BLaER1 treated with 17β-estradiol and CSF1 and Interleukin-3, amounts not matched to agents 10 nM and 100 nM (cell line): ENCODE measurements at regions not wholly inside any gene's neighbourhood (a gene's known extent, or its start where the extent isn't known, plus 50 kb on each side); places are given as distances from the start of the nearest gene placed in this dataset.

Experiments used
- H3K27ac ChIP-seq, 11 experiments: shearing (Covaris generic); formaldehyde crosslinking; 2 replicates each; pipeline ENCODE4 v1.8.1; 2022
- H3K27me3 ChIP-seq, 11 experiments: shearing (Covaris generic); formaldehyde crosslinking; 2 replicates each; pipeline ENCODE4 v1.8.1; 2022
- H3K36me3 ChIP-seq, 11 experiments: shearing (Covaris generic); formaldehyde crosslinking; 2 replicates each; pipeline ENCODE4 v1.8.1; 2022
- H3K4me1 ChIP-seq, 10 experiments: shearing (Covaris generic); formaldehyde crosslinking; 2 replicates each; pipeline ENCODE4 v1.8.1; 2022
- H3K4me2 ChIP-seq, 11 experiments: shearing (Covaris generic); formaldehyde crosslinking; 2 replicates each; pipeline ENCODE4 v1.8.1; 2022
- H3K4me3 ChIP-seq, 10 experiments: shearing (Covaris generic); formaldehyde crosslinking; 2 replicates each; pipeline ENCODE4 v1.8.1; 2022
- H3K9ac ChIP-seq, 11 experiments: shearing (Covaris generic); formaldehyde crosslinking; 2 replicates each; pipeline ENCODE4 v1.8.1; 2022
- H3K9me3 ChIP-seq, 11 experiments: shearing (Covaris generic); formaldehyde crosslinking; replicated peaks in 1 of 11; 2 replicates each; pipeline ENCODE4 v1.8.1; 2022
- H4K20me1 ChIP-seq, 11 experiments: shearing (Covaris generic); formaldehyde crosslinking; 2 replicates each; pipeline ENCODE4 v1.8.1; 2022
- Cebpa-rat ChIP-seq, 11 experiments: shearing (Covaris generic); IDR thresholded peaks; 2 replicates each; pipeline ENCODE4 v1.8.1; 2022

GRCh38 chr5:155389498-155389897, 375.9 kb downstream of the KIF4B start:
- TF ChIP-seq Cebpa-rat (IDR thresholded peaks at IDR 0.05) = no peak
- no peak overlapping the region for H3K4me2 ChIP-seq
- H3K27ac ChIP-seq = no peak overlapping the region

DNA sequence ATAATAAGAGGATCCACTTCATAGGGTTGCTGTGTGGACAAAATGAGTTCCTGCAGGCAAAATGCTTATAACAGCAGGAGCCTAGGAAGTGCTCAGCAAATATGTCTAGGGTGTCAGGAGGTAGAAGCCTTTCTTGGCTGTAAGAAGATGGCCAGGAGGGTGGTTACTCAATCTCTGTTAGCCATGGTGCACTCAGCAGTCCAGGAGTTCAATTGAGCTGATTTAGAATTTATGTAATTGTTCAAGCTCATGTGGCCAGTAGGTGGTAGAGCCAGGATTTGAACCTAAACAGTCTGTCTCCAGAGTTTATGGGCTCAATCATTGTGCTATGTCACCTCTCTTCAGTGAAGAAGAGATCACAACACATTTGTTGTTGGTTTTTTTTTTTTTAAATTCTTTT, 381.2 kb downstream of the KIF4B start:
- no peaks in the 10 kb centered on the region for H3K4me1 ChIP-seq
- H3K9me3 ChIP-seq = no peaks in the 10 kb centered on the region
- no peak overlapping the region for H3K27ac ChIP-seq
- H3K36me3 ChIP-seq = no peaks in the 10 kb centered on the region
- H3K4me2 ChIP-seq = 0 out of 22 replicates have a peak overlapping the region, but pooled peaks of 1 of the 11 experiments have one; percentile 8
- H3K27me3 ChIP-seq = no peaks in the 10 kb centered on the region
- TF ChIP-seq Cebpa-rat (IDR thresholded peaks at IDR 0.05) = no peak
- no peak overlapping the region for H3K4me3 ChIP-seq
- no peaks in the 10 kb centered on the region for H4K20me1 ChIP-seq
- H3K9ac ChIP-seq = no peak overlapping the region

More at GRCh38 chr5:155389498-155389897, 375.9 kb downstream of the KIF4B start:
- H3K36me3 ChIP-seq = no peaks in the 10 kb centered on the region
- no peak overlapping the region for H3K4me3 ChIP-seq
- H4K20me1 ChIP-seq = no peaks in the 10 kb centered on the region
- no peaks in the 10 kb centered on the region for H3K27me3 ChIP-seq
- no peak overlapping the region for H3K9ac ChIP-seq
- H3K9me3 ChIP-seq = peaks cover 0 to 10% (median 0%) of the 10 kb centered on the region in 11 experiments; a peak in 5 of 22 replicates
- H3K4me1 ChIP-seq = no peaks in the 10 kb centered on the region

DNA sequence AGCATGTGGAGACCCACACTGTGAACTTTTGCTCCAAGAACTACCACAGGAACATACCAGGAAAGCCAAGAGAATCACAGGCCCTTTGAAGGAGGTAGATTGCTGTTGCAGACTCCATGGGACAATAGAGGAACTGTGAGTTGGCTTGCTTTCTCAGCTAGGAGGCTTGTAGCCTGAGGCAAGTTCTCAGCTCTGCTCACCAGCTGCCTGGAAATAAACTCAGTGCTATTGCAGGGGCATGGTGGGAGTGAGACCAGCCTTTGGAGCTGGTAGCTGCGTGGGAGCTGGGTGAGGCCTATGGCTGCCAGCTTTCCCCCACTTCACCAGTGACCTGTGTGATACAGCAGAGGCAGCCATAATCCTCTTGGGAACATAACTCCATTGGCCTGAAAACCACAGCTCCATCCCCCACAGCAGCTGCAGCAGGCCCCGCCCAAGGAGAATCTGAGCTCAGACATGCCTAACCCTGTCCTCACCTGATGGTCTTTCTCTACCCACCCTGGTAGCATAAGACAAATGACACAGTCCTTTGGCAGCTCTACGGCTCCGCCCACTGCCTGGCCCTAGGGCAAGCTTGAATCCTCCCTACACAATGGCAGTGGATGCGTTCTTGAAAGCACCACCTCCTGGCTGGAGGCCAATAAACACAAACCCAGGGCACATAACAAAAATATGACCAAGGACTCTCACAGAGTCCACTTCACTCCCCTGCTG, 389.5 kb downstream of the KIF4B start:
- peak overlapping the region in 9 of 11 experiments; percentile 11 to 83 (median 70); a peak in 17 of 22 replicates for H3K27ac ChIP-seq
- peak overlapping the region in 7 of 10 experiments; percentile 10 to 40 (median 31); a peak in 8 of 20 replicates for H3K4me3 ChIP-seq

DNA sequence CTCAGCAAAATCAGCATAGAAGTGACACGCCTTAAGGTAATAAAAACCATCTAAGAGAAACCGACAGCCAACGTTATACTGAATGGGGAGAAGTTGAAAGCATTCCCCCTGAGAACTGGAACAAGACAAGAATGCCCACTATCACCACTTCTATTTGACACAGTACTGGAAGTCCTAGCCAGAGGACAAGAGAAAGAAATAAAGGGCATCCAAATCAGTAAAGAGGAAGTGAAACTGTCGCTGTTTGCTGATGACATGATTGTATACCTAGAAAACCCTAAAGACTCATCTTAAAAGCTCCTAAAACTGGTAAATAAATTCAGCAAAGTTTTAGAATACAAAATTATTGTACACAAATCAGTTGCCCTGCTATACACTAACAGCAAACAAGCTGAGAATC, 393.3 kb downstream of the KIF4B start:
- H3K27me3 ChIP-seq = no peaks in the 10 kb centered on the region
- H3K27ac ChIP-seq = no peak overlapping the region
- H4K20me1 ChIP-seq = no peaks in the 10 kb centered on the region
- peaks cover 9 to 40% (median 31%) of the 10 kb centered on the region in 10 experiments for H3K4me1 ChIP-seq
- no peak for TF ChIP-seq Cebpa-rat (IDR thresholded peaks at IDR 0.05)
- H3K36me3 ChIP-seq = 0 out of 22 replicates have a peak, but pooled peaks cover 0 to 3% (median 0%) of the 10 kb centered on the region in 11 experiments
- H3K9ac ChIP-seq = no peak overlapping the region
- peaks cover 20 to 33% (median 24%) of the 10 kb centered on the region in 11 experiments for H3K9me3 ChIP-seq
- peak overlapping the region in 7 of 11 experiments; percentile 6 to 36 (median 25); a peak in 7 of 22 replicates for H3K4me2 ChIP-seq
- no peak overlapping the region for H3K4me3 ChIP-seq

More for the DNA sequence above, 389.5 kb downstream of the KIF4B start:
- H3K4me2 ChIP-seq = peak overlapping the region; percentile 28 to 92 (median 77); a peak in 21 of 22 replicates
- 0 out of 22 replicates have a peak, but pooled peaks cover 0 to 3% (median 0%) of the 10 kb centered on the region in 11 experiments for H3K36me3 ChIP-seq
- peak overlapping the region in 6 of 11 experiments; percentile 40 to 67 (median 52); a peak in 13 of 22 replicates for H3K9ac ChIP-seq
- H4K20me1 ChIP-seq = no peaks in the 10 kb centered on the region
- no peak for TF ChIP-seq Cebpa-rat (IDR thresholded peaks at IDR 0.05)
- H3K9me3 ChIP-seq = peaks cover 20 to 33% (median 24%) of the 10 kb centered on the region in 11 experiments
- H3K4me1 ChIP-seq = peaks cover 9 to 42% (median 30%) of the 10 kb centered on the region in 10 experiments
- H3K27me3 ChIP-seq = no peaks in the 10 kb centered on the region

DNA sequence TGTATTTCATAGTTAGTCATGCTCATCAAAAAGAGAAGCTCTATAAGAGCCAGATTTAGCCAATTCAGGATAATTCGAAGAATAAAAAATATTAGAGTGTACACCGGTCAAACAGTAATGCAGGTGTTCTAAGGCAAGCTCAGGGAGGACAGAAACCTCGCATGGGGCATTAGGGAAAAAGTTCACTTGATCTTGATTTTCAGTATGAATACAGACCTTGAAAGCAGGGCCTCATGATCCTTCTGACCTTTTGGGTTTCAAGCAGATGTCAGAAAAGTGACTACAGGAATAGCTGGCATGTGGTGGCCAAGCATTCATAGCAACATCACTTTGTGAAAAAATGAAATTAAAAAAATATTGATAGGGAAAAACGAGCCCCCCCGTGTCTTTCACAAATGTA, 394.9 kb downstream of the KIF4B start:
- Histone ChIP-seq H3K9me3 (peaks cover 18 to 28% (median 23%) of the 10 kb centered on the region in 11 experiments), H3K4me1 (peaks cover under 1 to 24% (median 16%) of the 10 kb centered on the region in 10 experiments; a peak in 16 of 20 replicates), H3K36me3 (0 out of 22 replicates have a peak, but pooled peaks cover 0 to 3% (median 0%) of the 10 kb centered on the region in 11 experiments), H3K4me2 (no peak overlapping the region), H3K4me3 (no peak overlapping the region), H3K27me3 (no peaks in the 10 kb centered on the region), H3K9ac (no peak overlapping the region), H4K20me1 (no peaks in the 10 kb centered on the region), H3K27ac (no peak overlapping the region)
- no peak for TF ChIP-seq Cebpa-rat (IDR thresholded peaks at IDR 0.05)

GRCh38 chr5:155416765-155417164, 403.2 kb downstream of the KIF4B start:
- Histone ChIP-seq H3K4me3 (no peak overlapping the region), H3K9me3 (no peaks in the 10 kb centered on the region), H3K4me1 (no peaks in the 10 kb centered on the region), H3K9ac (no peak overlapping the region), H3K27me3 (no peaks in the 10 kb centered on the region), H3K36me3 (no peaks in the 10 kb centered on the region), H4K20me1 (no peaks in the 10 kb centered on the region), H3K4me2 (no peak overlapping the region), H3K27ac (no peak overlapping the region)
- TF ChIP-seq Cebpa-rat (IDR thresholded peaks at IDR 0.05) = no peak

DNA sequence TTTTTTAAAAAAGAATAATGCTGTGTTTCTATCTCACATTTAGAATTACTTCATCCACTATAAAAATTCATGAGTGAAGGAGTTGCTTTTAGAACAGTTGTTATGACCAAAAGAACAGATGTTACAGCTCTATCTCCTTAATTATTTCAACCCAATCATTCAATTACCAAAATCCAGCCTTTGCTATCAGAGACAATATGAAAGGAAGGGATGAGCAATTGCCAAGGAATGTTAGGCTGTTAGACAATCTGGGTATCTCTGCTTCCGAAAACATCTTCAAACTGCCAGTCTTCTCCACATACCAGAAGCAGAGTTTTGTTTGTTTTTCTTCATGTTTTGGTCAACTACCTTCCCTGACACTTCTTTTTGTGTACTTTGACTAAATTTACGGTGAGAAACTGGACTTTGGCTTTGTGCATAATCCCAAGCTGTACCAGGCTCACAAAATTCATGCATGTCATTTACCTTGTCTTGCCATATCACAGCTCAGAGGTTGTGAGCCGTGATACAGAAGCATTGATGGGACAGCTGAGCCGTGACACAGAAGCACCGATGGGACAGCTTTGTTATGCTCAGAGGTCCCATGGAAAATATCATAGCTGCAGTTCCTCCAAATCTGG, 405.5 kb downstream of the KIF4B start:
- H3K27ac ChIP-seq = no peak overlapping the region
- TF ChIP-seq Cebpa-rat (IDR thresholded peaks at IDR 0.05) = no peak
- H3K9me3 ChIP-seq = no peaks in the 10 kb centered on the region
- no peaks in the 10 kb centered on the region for H3K4me1 ChIP-seq
- H3K27me3 ChIP-seq = no peaks in the 10 kb centered on the region
- no peak overlapping the region for H3K9ac ChIP-seq
- no peaks in the 10 kb centered on the region for H3K36me3 ChIP-seq
- H4K20me1 ChIP-seq = no peaks in the 10 kb centered on the region
- no peak overlapping the region for H3K4me2 ChIP-seq
- no peak overlapping the region for H3K4me3 ChIP-seq

GRCh38 chr5:155430192-155430591, 416.6 kb downstream of the KIF4B start:
- Histone ChIP-seq H3K27me3 (no peaks in the 10 kb centered on the region), H3K27ac (no peak overlapping the region), H3K36me3 (no peaks in the 10 kb centered on the region), H3K9me3 (peaks cover 0 to 20% (median 7%) of the 10 kb centered on the region in 11 experiments; a peak in 12 of 22 replicates), H4K20me1 (no peaks in the 10 kb centered on the region), H3K4me1 (peaks cover 11 to 32% (median 18%) of the 10 kb centered on the region in 10 experiments), H3K9ac (no peak overlapping the region), H3K4me3 (no peak overlapping the region), H3K4me2 (0 out of 22 replicates have a peak overlapping the region, but pooled peaks of 1 of the 11 experiments have one; percentile 29)
- TF ChIP-seq Cebpa-rat (IDR thresholded peaks at IDR 0.05) = peak in 4 of 11 experiments; percentile 54 to 62 (median 56); a peak in 8 of 22 replicates

GRCh38 chr5:155434267-155434666, 420.7 kb downstream of the KIF4B start:
- Histone ChIP-seq H3K27me3 (no peaks in the 10 kb centered on the region), H3K9ac (peak overlapping the region in 10 of 11 experiments; percentile 2 to 62 (median 56); a peak in 15 of 22 replicates), H4K20me1 (no peaks in the 10 kb centered on the region), H3K9me3 (peaks cover 0 to 22% (median 10%) of the 10 kb centered on the region in 11 experiments; a peak in 15 of 22 replicates), H3K4me3 (peak overlapping the region in 3 of 10 experiments; percentile 7 to 34 (median 13); a peak in 4 of 20 replicates), H3K4me1 (peaks cover 11 to 32% (median 18%) of the 10 kb centered on the region in 10 experiments), H3K36me3 (no peaks in the 10 kb centered on the region), H3K4me2 (peak overlapping the region; percentile 50 to 89 (median 80)), H3K27ac (peak overlapping the region in 10 of 11 experiments; percentile 27 to 79 (median 72); a peak in 19 of 22 replicates)
- no peak for TF ChIP-seq Cebpa-rat (IDR thresholded peaks at IDR 0.05)
